ENCODE measurements at regions not wholly inside any gene's neighbourhood (a gene's known extent, or its start where the extent isn't known, plus 50 kb on each side); places are given as distances from the start of the nearest gene placed in this dataset.

DNA sequence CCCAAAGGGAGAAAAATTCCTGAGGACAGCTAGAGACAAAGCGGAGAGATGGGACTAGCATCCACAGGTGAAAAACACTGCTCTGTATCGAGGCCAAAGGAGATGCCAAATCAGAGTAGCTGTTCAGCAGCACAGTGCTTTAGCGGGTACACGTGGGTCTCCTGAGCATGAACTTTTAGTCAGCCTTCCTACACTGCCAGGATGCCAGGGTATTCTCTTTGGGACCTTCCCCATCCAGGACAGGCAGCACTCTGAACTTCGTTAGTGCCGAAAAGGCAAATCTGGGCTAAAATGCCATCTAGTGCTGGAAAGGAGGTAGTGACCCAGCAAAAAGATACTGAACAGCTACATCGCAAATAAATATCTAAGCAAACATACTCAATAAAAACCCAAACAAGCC lies 64.9 kb downstream of the C6orf58 start:
- intact Hi-C loops (cut with micrococcal nuclease), result no loop called here
- Histone ChIP-seq H3K36me3 (no peaks in the 10 kb centered on the region), H3K9me3 (replicated peaks) (peaks cover 3% of the 10 kb centered on the region), H3K4me1 (no peaks in the 10 kb centered on the region), H3K27me3 (ENCODE audit: low read depth) (peaks cover 4% of the 10 kb centered on the region), H3K4me3 (no peak overlapping the region), H3K27ac (replicated peaks) (no peak overlapping the region)
- DNase-seq, result no peak
- TF ChIP-seq, protein P1, sequence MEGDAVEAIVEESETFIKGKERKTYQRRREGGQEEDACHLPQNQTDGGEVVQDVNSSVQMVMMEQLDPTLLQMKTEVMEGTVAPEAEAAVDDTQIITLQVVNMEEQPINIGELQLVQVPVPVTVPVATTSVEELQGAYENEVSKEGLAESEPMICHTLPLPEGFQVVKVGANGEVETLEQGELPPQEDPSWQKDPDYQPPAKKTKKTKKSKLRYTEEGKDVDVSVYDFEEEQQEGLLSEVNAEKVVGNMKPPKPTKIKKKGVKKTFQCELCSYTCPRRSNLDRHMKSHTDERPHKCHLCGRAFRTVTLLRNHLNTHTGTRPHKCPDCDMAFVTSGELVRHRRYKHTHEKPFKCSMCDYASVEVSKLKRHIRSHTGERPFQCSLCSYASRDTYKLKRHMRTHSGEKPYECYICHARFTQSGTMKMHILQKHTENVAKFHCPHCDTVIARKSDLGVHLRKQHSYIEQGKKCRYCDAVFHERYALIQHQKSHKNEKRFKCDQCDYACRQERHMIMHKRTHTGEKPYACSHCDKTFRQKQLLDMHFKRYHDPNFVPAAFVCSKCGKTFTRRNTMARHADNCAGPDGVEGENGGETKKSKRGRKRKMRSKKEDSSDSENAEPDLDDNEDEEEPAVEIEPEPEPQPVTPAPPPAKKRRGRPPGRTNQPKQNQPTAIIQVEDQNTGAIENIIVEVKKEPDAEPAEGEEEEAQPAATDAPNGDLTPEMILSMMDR (IDR thresholded peaks at IDR 0.05; ENCODE audit: borderline replicate concordance), result peak; percentile 63
